MCF 10A (cell line): ENCODE measurements at regions not wholly inside any gene's neighbourhood (a gene's known extent, or its start where the extent isn't known, plus 50 kb on each side); places are given as distances from the start of the nearest gene placed in this dataset.
A peak's percentile ranks its signal among the peaks of the same experiment; 100 is the strongest.

Source experiments
- BruUV-seq: library from RNA; stranded (reverse); fragments of 400-500 nt; replicated peaks from 2 replicates; lab custom pipeline; 2021; lab: Mats Ljungman, UMichigan
- CTCF ChIA-PET: fragments of 300-600 bp; sonication (Branson Sonifier 250); formaldehyde crosslinking; extraction: SDS; loops from one replicate; lab custom pipeline; 2021; ENCODE audit warnings: antibody characterized with exemption, inconsistent platforms; lab: Yijun Ruan, JAX
- POLR2A ChIA-PET: fragments of 300-600, 350-650 bp; sonication (Branson Sonifier 250); formaldehyde crosslinking; extraction: SDS; loops from one replicate; lab custom pipeline; 2020; ENCODE audit warnings: antibody characterized with exemption, inconsistent platforms; lab: Yijun Ruan, JAX
- DNase-seq: peaks from one replicate; pipeline ENCODE4 v3.0.0-alpha.2; 2018; ENCODE audit not compliant: unreplicated experiment
- H3K27ac Mint-ChIP-seq: one replicate; pipeline ENCODE4 v1.8.0; 2022; ENCODE audit warnings: mild to moderate bottlenecking, low read depth, mixed read lengths; ENCODE audit not compliant: unreplicated experiment
- H3K27me3 Mint-ChIP-seq: one replicate; pipeline ENCODE4 v1.8.0; 2022; ENCODE audit warnings: mixed read lengths; ENCODE audit not compliant: insufficient read depth, unreplicated experiment
- H3K36me3 Mint-ChIP-seq: one replicate; pipeline ENCODE4 v1.8.0; 2022; ENCODE audit warnings: mild to moderate bottlenecking, moderate library complexity, mixed read lengths; ENCODE audit not compliant: insufficient read depth, unreplicated experiment
- H3K4me1 Mint-ChIP-seq: one replicate; pipeline ENCODE4 v1.8.0; 2022; ENCODE audit warnings: mixed read lengths; ENCODE audit not compliant: insufficient read depth, unreplicated experiment
- H3K4me3 Mint-ChIP-seq: one replicate; pipeline ENCODE4 v1.8.0; 2022; ENCODE audit warnings: mild to moderate bottlenecking, moderate library complexity, mixed read lengths; ENCODE audit not compliant: unreplicated experiment
- H3K9me3 Mint-ChIP-seq: one replicate; pipeline ENCODE4 v1.8.0; 2022; ENCODE audit warnings: mixed read lengths; ENCODE audit not compliant: unreplicated experiment
- CTCF ChIP-seq: fragments of 200-600 bp; IDR thresholded peaks from one replicate; pipeline ENCODE4 v1.8.0; 2022; ENCODE audit warnings: antibody characterized with exemption, mild to moderate bottlenecking; ENCODE audit not compliant: unreplicated experiment
- intact Hi-C: fragments of 100-400 bp; cut with micrococcal nuclease; formaldehyde crosslinking; loops from 2 replicates; pipeline ENCODE4 v1.14.1; 2022

DNA sequence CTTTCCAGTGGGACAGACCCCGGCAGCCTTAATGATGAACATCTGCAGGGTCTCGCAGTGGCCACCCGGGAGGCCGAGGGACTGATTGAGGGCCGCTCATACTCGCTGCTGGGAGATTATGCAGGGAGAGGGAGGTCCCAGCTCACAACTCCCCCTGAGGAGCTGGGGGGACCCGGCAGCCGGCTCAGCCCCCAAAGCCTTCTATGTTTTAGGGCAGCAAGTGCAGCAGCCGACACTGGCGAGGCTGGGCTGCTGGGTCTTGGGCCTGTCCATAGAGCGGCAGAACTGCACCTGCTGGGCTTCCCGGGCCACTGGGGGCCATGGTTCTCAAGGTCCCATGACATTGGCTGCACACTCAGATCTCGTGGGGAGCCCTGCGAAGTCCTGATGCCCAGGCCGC, 110.7 kb downstream of the RFLNA start:
- intact Hi-C loops, result no loop called here
- no peak overlapping the region for H3K4me3 Mint-ChIP-seq
- H3K36me3 Mint-ChIP-seq, result peaks cover 56% of the 10 kb centered on the region
- CTCF ChIA-PET, result no interaction called here
- no peak overlapping the region for H3K27ac Mint-ChIP-seq
- TF ChIP-seq CTCF, result no peak
- H3K9me3 Mint-ChIP-seq, result no peaks in the 10 kb centered on the region
- BruUV-seq, result no TSS peak
- no peaks in the 10 kb centered on the region for H3K27me3 Mint-ChIP-seq
- POLR2A ChIA-PET, result no interaction called here
- H3K4me1 Mint-ChIP-seq, result no peaks in the 10 kb centered on the region
- DNase-seq, result no peak

- Mint-ChIP-seq H3K4me1 (no peaks in the 10 kb centered on the region), H3K4me3 (no peak overlapping the region), H3K27me3 (no peaks in the 10 kb centered on the region), H3K27ac (peak overlapping the region; percentile 31), H3K9me3 (no peaks in the 10 kb centered on the region), H3K36me3 (peaks cover 56% of the 10 kb centered on the region)
- POLR2A ChIA-PET, result no interaction called here
- intact Hi-C loops, result no loop called here
- CTCF ChIA-PET, result no interaction called here
- TF ChIP-seq CTCF, result no peak
- BruUV-seq, result no TSS peak
- no peak for DNase-seq
These were observed 110.3 kb downstream of the RFLNA start for GRCh38 chr12:124405151-124405550.

DNA sequence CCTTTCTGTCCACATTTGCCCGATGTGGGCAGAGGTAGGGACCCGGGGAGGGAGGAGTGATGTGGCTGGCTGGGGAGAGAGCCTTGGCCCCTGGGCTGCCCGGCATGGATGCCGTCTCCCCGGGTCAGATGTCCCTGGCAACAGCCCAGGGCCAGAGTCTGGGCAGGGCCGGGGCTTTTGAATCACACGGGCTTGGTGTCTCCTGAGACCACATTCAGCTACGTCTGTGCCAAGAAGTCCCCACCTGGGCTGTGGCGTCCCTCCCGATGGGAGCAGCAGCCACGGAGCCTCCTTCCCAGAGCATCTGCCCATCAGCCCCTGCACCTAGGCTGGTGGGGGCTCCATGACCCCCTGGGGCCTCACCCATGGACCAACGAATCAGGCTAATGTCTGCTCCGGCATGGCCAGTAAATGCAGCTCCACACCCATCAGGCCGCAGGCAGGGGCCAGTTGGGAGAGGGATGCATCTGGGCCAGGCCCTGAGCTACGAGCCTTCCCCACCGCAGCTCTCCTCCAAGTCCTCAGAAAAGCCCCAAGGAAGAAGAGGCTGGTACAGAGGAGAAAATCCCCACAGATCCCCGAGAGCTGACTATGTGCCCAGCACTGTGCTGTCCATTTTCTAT, 109.4 kb downstream of the RFLNA start:
- Mint-ChIP-seq H3K27ac (peak overlapping the region; percentile 12), H3K4me1 (no peaks in the 10 kb centered on the region), H3K9me3 (no peaks in the 10 kb centered on the region), H3K36me3 (peaks cover 56% of the 10 kb centered on the region), H3K4me3 (no peak overlapping the region), H3K27me3 (no peaks in the 10 kb centered on the region)
- no TSS peak for BruUV-seq
- intact Hi-C loops, result no loop called here
- no peak for TF ChIP-seq CTCF
- ChIA-PET POLR2A (no interaction called here), CTCF (interaction anchor here (0.8 to 1.0 kb wide), 2 partner anchors 57 to 368 kb away, joined by 3 to 4 read pairs; no protein-coding TSS in a partner anchor)
- peak; percentile 23 for DNase-seq

GRCh38 chr12:124403273-124403672, 108.4 kb downstream of the RFLNA start:
- H3K4me1 Mint-ChIP-seq, result no peaks in the 10 kb centered on the region
- no peak overlapping the region for H3K4me3 Mint-ChIP-seq
- intact Hi-C loops, result no loop called here
- POLR2A ChIA-PET, result no interaction called here
- no peak for TF ChIP-seq CTCF
- DNase-seq, result no peak
- H3K27me3 Mint-ChIP-seq, result no peaks in the 10 kb centered on the region
- H3K27ac Mint-ChIP-seq, result no peak overlapping the region
- CTCF ChIA-PET, result no interaction called here
- BruUV-seq, result no TSS peak
- H3K9me3 Mint-ChIP-seq, result no peaks in the 10 kb centered on the region
- peaks cover 61% of the 10 kb centered on the region for H3K36me3 Mint-ChIP-seq
